ENCODE measurements at regions not wholly inside any gene's neighbourhood (a gene's known extent, or its start where the extent isn't known, plus 50 kb on each side); places are given as distances from the start of the nearest gene placed in this dataset.

GRCh38 chr2:134782107-134782506 is 56.3 kb upstream of the ACMSD start:
- Histone ChIP-seq H3K27me3 (ENCODE audit: control insufficient read depth, insufficient read depth, low read length) (no peaks in the 10 kb centered on the region), H3K4me3 (ENCODE audit: low read length in 3 of 3) (no peak overlapping the region), H3K27ac (ENCODE audit: low read depth in 2 of 2, low read length in 2 of 2) (no peak overlapping the region), H3K36me3 (ENCODE audit: control insufficient read depth in 2 of 3, insufficient read depth in 3 of 3, low read length in 3 of 3) (no peaks in the 10 kb centered on the region), H3K4me1 (ENCODE audit: control insufficient read depth in 2 of 3, insufficient read depth in 2 of 3, low read depth in 1 of 3, low read length in 3 of 3) (no peaks in the 10 kb centered on the region), H3K9ac (ENCODE audit: low read length in 3 of 3) (no peak overlapping the region), H3K9me3 (ENCODE audit: control insufficient read depth in 2 of 3, insufficient read depth in 1 of 3, low read length in 3 of 3) (no peaks in the 10 kb centered on the region)
- DNase-seq = no peak
- no peak for TF ChIP-seq CTCF (IDR thresholded peaks at IDR 0.05; ENCODE audit: borderline replicate concordance, extremely low read depth, insufficient read depth)
- intact Hi-C loops (cut with DNase I) = no loop called here
- no peak for FAIRE-seq

DNA sequence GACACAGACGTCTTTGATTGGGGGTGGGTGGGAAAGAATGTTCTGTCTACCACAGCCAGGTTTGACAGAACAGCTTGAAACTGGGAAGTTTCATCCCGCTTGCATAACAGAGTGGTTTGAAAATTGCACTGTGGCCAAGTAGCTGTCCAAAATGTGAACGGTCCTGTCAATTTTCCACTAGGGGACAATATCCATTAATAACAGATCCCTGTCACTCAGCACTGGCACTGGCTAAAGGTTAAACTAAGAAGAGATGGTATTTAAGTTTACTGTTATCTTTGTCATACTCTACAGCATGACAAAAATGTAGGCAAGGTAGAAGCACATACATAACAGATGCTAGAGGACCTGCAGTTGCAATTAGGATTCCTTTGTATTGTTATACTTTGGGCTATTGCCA is 55.6 kb upstream of the ACMSD start:
- TF ChIP-seq CTCF (IDR thresholded peaks at IDR 0.05; ENCODE audit: borderline replicate concordance, extremely low read depth, insufficient read depth) = peak; percentile 53
- DNase-seq = peak in 1 of 5 donors; percentile 29
- H3K4me3 ChIP-seq (ENCODE audit: low read length in 3 of 3) = no peak overlapping the region
- intact Hi-C loops (cut with DNase I) = no loop called here
- H3K27me3 ChIP-seq (ENCODE audit: control insufficient read depth, insufficient read depth, low read length) = no peaks in the 10 kb centered on the region
- FAIRE-seq = peak; percentile 42
- no peak overlapping the region for H3K9ac ChIP-seq (ENCODE audit: low read length in 3 of 3)
- no peaks in the 10 kb centered on the region for H3K4me1 ChIP-seq (ENCODE audit: control insufficient read depth in 2 of 3, insufficient read depth in 2 of 3, low read depth in 1 of 3, low read length in 3 of 3)
- no peaks in the 10 kb centered on the region for H3K36me3 ChIP-seq (ENCODE audit: control insufficient read depth in 2 of 3, insufficient read depth in 3 of 3, low read length in 3 of 3)
- no peaks in the 10 kb centered on the region for H3K9me3 ChIP-seq (ENCODE audit: control insufficient read depth in 2 of 3, insufficient read depth in 1 of 3, low read length in 3 of 3)
- H3K27ac ChIP-seq (ENCODE audit: low read depth in 2 of 2, low read length in 2 of 2) = no peak overlapping the region

GRCh38 chr2:134783912-134784311 is 54.5 kb upstream of the ACMSD start:
- intact Hi-C loops (cut with DNase I) = no loop called here
- no peak overlapping the region for H3K9ac ChIP-seq (ENCODE audit: low read length in 3 of 3)
- FAIRE-seq (no peak), DNase-seq (no peak)
- TF ChIP-seq CTCF (IDR thresholded peaks at IDR 0.05; ENCODE audit: borderline replicate concordance, extremely low read depth, insufficient read depth) = no peak
- H3K4me3 ChIP-seq (ENCODE audit: low read length in 3 of 3) = no peak overlapping the region
- no peaks in the 10 kb centered on the region for H3K9me3 ChIP-seq (ENCODE audit: control insufficient read depth in 2 of 3, insufficient read depth in 1 of 3, low read length in 3 of 3)
- no peak overlapping the region for H3K27ac ChIP-seq (ENCODE audit: low read depth in 2 of 2, low read length in 2 of 2)
- no peaks in the 10 kb centered on the region for H3K27me3 ChIP-seq (ENCODE audit: control insufficient read depth, insufficient read depth, low read length)
- no peaks in the 10 kb centered on the region for H3K4me1 ChIP-seq (ENCODE audit: control insufficient read depth in 2 of 3, insufficient read depth in 2 of 3, low read depth in 1 of 3, low read length in 3 of 3)
- H3K36me3 ChIP-seq (ENCODE audit: control insufficient read depth in 2 of 3, insufficient read depth in 3 of 3, low read length in 3 of 3) = no peaks in the 10 kb centered on the region

Data from kidney (tissue), 13 donors.